Fibroblast of villous mesenchyme (primary cell): ENCODE measurements at regions not wholly inside any gene's neighbourhood (a gene's known extent, or its start where the extent isn't known, plus 50 kb on each side); places are given as distances from the start of the nearest gene placed in this dataset.
A peak's percentile ranks its signal among the peaks of the same experiment; 100 is the strongest.

Experiments used
- DNase-seq: peaks from one replicate; pipeline ENCODE4 v3.0.0-alpha.2; 2010; ENCODE audit warnings: low read depth
- H3K4me3 ChIP-seq: 2 replicates; pipeline ENCODE4 v1.5.1; 2011; ENCODE audit warnings: low read depth, mild to moderate bottlenecking, low read length
- CTCF ChIP-seq: IDR thresholded peaks from 2 replicates; pipeline ENCODE4 v1.5.1; 2012; ENCODE audit warnings: low read depth, mild to moderate bottlenecking, low read length; ENCODE audit not compliant: insufficient read depth

- no peak overlapping the region for H3K4me3 ChIP-seq
- no peak for DNase-seq
- TF ChIP-seq CTCF = no peak
Measured at GRCh38 chr12:64976131-64976530, 145.0 kb downstream of the WIF1 start.

- no peak for TF ChIP-seq CTCF
- DNase-seq = no peak
- H3K4me3 ChIP-seq = no peak overlapping the region
Measured at GRCh38 chr12:64983771-64984278, 137.3 kb downstream of the WIF1 start.

- no peak for TF ChIP-seq CTCF
- no peak for DNase-seq
- H3K4me3 ChIP-seq = no peak overlapping the region
Measured at GRCh38 chr12:64991121-64991611, 129.9 kb downstream of the WIF1 start.

- no peak for TF ChIP-seq CTCF
Measured at GRCh38 chr12:64992116-64992515, 129.0 kb downstream of the WIF1 start.

GRCh38 chr12:64992641-64993040 is 128.5 kb downstream of the WIF1 start:
- TF ChIP-seq CTCF = no peak
- DNase-seq = no peak
- no peak overlapping the region for H3K4me3 ChIP-seq

More at GRCh38 chr12:64992116-64992515, 129.0 kb downstream of the WIF1 start:
- no peak overlapping the region for H3K4me3 ChIP-seq
- no peak for DNase-seq

- TF ChIP-seq CTCF = no peak
- H3K4me3 ChIP-seq = no peak overlapping the region
- DNase-seq = peak; percentile 2
Measured at GRCh38 chr12:64993461-64993860, 127.6 kb downstream of the WIF1 start.

- H3K4me3 ChIP-seq = no peak overlapping the region
- DNase-seq = no peak
- TF ChIP-seq CTCF = no peak
Measured at GRCh38 chr12:64995816-64996215, 125.3 kb downstream of the WIF1 start.
